ENCODE measurements at regions not wholly inside any gene's neighbourhood (a gene's known extent, or its start where the extent isn't known, plus 50 kb on each side); places are given as distances from the start of the nearest gene placed in this dataset.

DNA sequence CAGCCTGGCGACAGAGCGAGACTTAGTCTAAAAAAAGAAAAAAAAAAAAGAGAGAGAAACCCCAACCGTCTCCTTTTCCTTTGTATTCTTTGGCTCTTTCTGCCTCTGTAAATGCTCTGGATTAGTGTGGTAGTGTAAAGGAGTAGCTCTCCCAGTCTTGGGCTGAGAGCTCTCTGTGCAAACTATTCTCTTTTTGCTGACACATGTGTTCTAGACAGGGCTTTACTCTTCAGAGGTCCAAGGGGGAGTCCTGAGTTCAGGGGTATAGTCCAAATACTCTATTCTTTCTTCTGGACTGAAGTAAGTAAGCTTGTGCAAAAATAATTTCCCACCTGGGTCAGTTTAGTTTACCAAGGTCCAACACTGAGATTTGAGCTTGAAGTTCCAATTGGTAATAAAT, 183.8 kb upstream of the KCNK2 start:
- no peaks in the 10 kb centered on the region for H3K36me3 Mint-ChIP-seq
- DNase-seq, result no peak
- H3K9me3 Mint-ChIP-seq, result no peaks in the 10 kb centered on the region
- no peaks in the 10 kb centered on the region for H3K27me3 ChIP-seq (ENCODE audit: control insufficient read depth, insufficient read depth, low read length)
- no peaks in the 10 kb centered on the region for H3K27me3 Mint-ChIP-seq
- H3K27ac Mint-ChIP-seq, result no peak overlapping the region
- no peaks in the 10 kb centered on the region for H3K4me1 ChIP-seq (ENCODE audit: control insufficient read depth, insufficient read depth, low read length, poor library complexity, severe bottlenecking)
- no peaks in the 10 kb centered on the region for H3K36me3 ChIP-seq (ENCODE audit: control insufficient read depth, insufficient read depth, low read length)
- no peak overlapping the region for H3K4me3 ChIP-seq (ENCODE audit: low read depth, low read length)
- no peak overlapping the region for H3K4me3 Mint-ChIP-seq
- H3K4me1 Mint-ChIP-seq, result no peaks in the 10 kb centered on the region
- no peak overlapping the region for H3K27ac ChIP-seq (ENCODE audit: insufficient read depth, low read length, poor library complexity, severe bottlenecking)
- ATAC-seq (ENCODE audit: low read depth in 2 of 2), result no peak
- no peaks in the 10 kb centered on the region for H3K9me3 ChIP-seq (ENCODE audit: control insufficient read depth in 2 of 2, low read length in 2 of 2)

DNA sequence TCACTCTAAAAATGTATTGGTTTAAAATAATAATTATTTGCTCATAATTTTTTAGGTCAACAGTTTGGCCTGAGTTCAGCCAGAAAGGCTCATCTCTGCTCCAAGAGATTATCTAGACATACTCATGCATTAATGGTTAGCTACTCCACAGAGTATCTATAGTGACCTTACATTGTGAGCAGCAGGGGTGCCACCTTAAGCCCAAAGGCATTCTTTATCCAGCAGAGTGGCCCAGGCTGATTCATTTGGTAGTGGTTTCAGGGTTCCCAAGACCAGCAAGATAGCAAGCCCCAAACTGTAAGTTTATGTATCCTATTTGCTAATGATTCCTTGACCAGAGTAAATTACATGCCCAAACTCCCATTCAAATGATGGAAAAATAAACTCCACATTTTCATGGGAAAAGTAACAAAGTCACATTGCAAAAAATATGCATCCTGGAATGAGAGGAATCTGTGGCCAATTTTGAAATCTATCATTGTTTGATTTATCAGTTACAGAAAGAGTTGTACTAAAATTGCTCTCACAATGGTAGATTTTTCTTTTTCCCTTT, 182.6 kb upstream of the KCNK2 start:
- no peak for DNase-seq
- no peaks in the 10 kb centered on the region for H3K27me3 ChIP-seq (ENCODE audit: control insufficient read depth, insufficient read depth, low read length)
- no peaks in the 10 kb centered on the region for H3K36me3 Mint-ChIP-seq
- no peak overlapping the region for H3K27ac Mint-ChIP-seq
- H3K27me3 Mint-ChIP-seq, result no peaks in the 10 kb centered on the region
- no peak overlapping the region for H3K4me3 Mint-ChIP-seq
- H3K9me3 Mint-ChIP-seq, result no peaks in the 10 kb centered on the region
- H3K4me3 ChIP-seq (ENCODE audit: low read depth, low read length), result no peak overlapping the region
- H3K36me3 ChIP-seq (ENCODE audit: control insufficient read depth, insufficient read depth, low read length), result no peaks in the 10 kb centered on the region
- no peak for ATAC-seq (ENCODE audit: low read depth in 2 of 2)
- no peaks in the 10 kb centered on the region for H3K4me1 ChIP-seq (ENCODE audit: control insufficient read depth, insufficient read depth, low read length, poor library complexity, severe bottlenecking)
- H3K27ac ChIP-seq (ENCODE audit: insufficient read depth, low read length, poor library complexity, severe bottlenecking), result no peak overlapping the region
- H3K9me3 ChIP-seq (ENCODE audit: control insufficient read depth in 2 of 2, low read length in 2 of 2), result no peaks in the 10 kb centered on the region
- H3K4me1 Mint-ChIP-seq, result no peaks in the 10 kb centered on the region

DNA sequence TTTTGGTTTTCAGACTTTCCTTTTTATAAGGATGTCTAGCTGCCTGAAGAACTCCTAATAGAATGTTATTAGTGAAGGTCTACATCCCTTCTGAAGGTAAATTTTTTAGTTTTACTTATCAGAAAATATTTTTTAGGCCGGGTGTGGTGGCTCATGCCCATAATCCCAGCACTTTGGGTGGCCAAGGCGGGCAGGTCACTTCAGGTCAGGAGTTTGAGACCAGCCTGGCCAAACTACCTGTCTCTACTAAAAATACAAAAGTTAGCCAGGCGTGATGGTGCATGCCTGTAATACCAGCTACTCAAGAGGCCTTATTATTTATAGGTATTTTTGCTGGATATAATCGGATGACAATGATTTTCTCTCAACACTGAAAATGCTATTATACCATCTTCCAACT, 181.9 kb upstream of the KCNK2 start:
- ATAC-seq (ENCODE audit: low read depth in 2 of 2), result no peak
- no peaks in the 10 kb centered on the region for H3K9me3 ChIP-seq (ENCODE audit: control insufficient read depth in 2 of 2, low read length in 2 of 2)
- Mint-ChIP-seq H3K9me3 (no peaks in the 10 kb centered on the region), H3K27ac (no peak overlapping the region), H3K27me3 (no peaks in the 10 kb centered on the region), H3K36me3 (no peaks in the 10 kb centered on the region), H3K4me3 (no peak overlapping the region), H3K4me1 (no peaks in the 10 kb centered on the region)
- no peaks in the 10 kb centered on the region for H3K27me3 ChIP-seq (ENCODE audit: control insufficient read depth, insufficient read depth, low read length)
- H3K36me3 ChIP-seq (ENCODE audit: control insufficient read depth, insufficient read depth, low read length), result no peaks in the 10 kb centered on the region
- H3K4me3 ChIP-seq (ENCODE audit: low read depth, low read length), result no peak overlapping the region
- no peaks in the 10 kb centered on the region for H3K4me1 ChIP-seq (ENCODE audit: control insufficient read depth, insufficient read depth, low read length, poor library complexity, severe bottlenecking)
- DNase-seq, result no peak
- no peak overlapping the region for H3K27ac ChIP-seq (ENCODE audit: insufficient read depth, low read length, poor library complexity, severe bottlenecking)

GRCh38 chr1:214901718-214902117, 180.8 kb upstream of the KCNK2 start:
- no peaks in the 10 kb centered on the region for H3K27me3 Mint-ChIP-seq
- H3K4me1 Mint-ChIP-seq, result no peaks in the 10 kb centered on the region
- Histone ChIP-seq H3K4me1 (ENCODE audit: control insufficient read depth, insufficient read depth, low read length, poor library complexity, severe bottlenecking) (no peaks in the 10 kb centered on the region), H3K9me3 (ENCODE audit: control insufficient read depth in 2 of 2, low read length in 2 of 2) (no peaks in the 10 kb centered on the region), H3K4me3 (ENCODE audit: low read depth, low read length) (no peak overlapping the region), H3K27me3 (ENCODE audit: control insufficient read depth, insufficient read depth, low read length) (no peaks in the 10 kb centered on the region), H3K36me3 (ENCODE audit: control insufficient read depth, insufficient read depth, low read length) (no peaks in the 10 kb centered on the region), H3K27ac (ENCODE audit: insufficient read depth, low read length, poor library complexity, severe bottlenecking) (no peak overlapping the region)
- H3K36me3 Mint-ChIP-seq, result no peaks in the 10 kb centered on the region
- ATAC-seq (ENCODE audit: low read depth in 2 of 2) (no peak), DNase-seq (no peak)
- H3K4me3 Mint-ChIP-seq, result no peak overlapping the region
- H3K27ac Mint-ChIP-seq, result no peak overlapping the region
- H3K9me3 Mint-ChIP-seq, result no peaks in the 10 kb centered on the region

DNA sequence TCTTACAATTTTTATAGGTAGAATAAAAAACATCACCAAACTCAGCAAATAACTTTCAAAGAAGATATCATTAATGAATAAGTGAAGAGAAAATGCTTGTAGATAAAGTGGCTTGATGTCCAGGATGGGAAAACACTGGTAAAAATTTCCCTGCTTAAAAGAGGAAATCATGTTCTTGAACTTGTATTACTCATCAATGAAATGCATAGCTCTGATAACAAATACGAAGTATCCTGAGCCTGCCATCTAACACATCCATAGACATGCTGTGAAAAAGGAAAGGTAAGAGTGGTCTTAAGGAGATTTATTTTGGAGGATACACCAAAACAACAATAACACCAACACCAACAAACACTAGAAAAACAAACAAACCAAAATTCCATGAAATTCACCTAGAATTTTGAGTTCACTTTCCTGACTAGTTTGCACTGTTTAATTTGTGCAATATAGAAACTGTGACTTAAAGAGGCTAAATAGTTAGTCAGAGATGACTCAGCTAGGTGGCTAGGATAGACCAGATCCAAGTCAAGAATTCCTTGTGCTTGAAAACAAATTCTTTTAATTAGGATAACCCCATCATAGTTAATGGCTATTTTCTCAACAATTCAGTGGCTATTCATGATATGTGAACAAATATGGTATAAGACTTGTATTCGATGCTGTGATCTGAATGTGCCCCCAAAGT, 179.8 kb upstream of the KCNK2 start:
- Mint-ChIP-seq H3K27ac (no peak overlapping the region), H3K27me3 (no peaks in the 10 kb centered on the region), H3K4me3 (no peak overlapping the region), H3K9me3 (peaks cover 0 to 2% (median 0%) of the 10 kb centered on the region in 7 donors), H3K36me3 (no peaks in the 10 kb centered on the region), H3K4me1 (no peaks in the 10 kb centered on the region)
- Histone ChIP-seq H3K27me3 (ENCODE audit: control insufficient read depth, insufficient read depth, low read length) (no peaks in the 10 kb centered on the region), H3K4me3 (ENCODE audit: low read depth, low read length) (no peak overlapping the region), H3K36me3 (ENCODE audit: control insufficient read depth, insufficient read depth, low read length) (no peaks in the 10 kb centered on the region), H3K9me3 (ENCODE audit: control insufficient read depth in 2 of 2, low read length in 2 of 2) (no peaks in the 10 kb centered on the region), H3K4me1 (ENCODE audit: control insufficient read depth, insufficient read depth, low read length, poor library complexity, severe bottlenecking) (no peaks in the 10 kb centered on the region), H3K27ac (ENCODE audit: insufficient read depth, low read length, poor library complexity, severe bottlenecking) (no peak overlapping the region)
- no peak for DNase-seq
- no peak for ATAC-seq (ENCODE audit: low read depth in 2 of 2)

- H3K36me3 Mint-ChIP-seq, result no peaks in the 10 kb centered on the region
- Histone ChIP-seq H3K4me1 (ENCODE audit: control insufficient read depth, insufficient read depth, low read length, poor library complexity, severe bottlenecking) (no peaks in the 10 kb centered on the region), H3K27me3 (ENCODE audit: control insufficient read depth, insufficient read depth, low read length) (no peaks in the 10 kb centered on the region), H3K9me3 (ENCODE audit: control insufficient read depth in 2 of 2, low read length in 2 of 2) (no peaks in the 10 kb centered on the region), H3K36me3 (ENCODE audit: control insufficient read depth, insufficient read depth, low read length) (no peaks in the 10 kb centered on the region), H3K27ac (ENCODE audit: insufficient read depth, low read length, poor library complexity, severe bottlenecking) (no peak overlapping the region), H3K4me3 (ENCODE audit: low read depth, low read length) (no peak overlapping the region)
- no peak overlapping the region for H3K4me3 Mint-ChIP-seq
- no peak for ATAC-seq (ENCODE audit: low read depth in 2 of 2)
- H3K9me3 Mint-ChIP-seq, result no peaks in the 10 kb centered on the region
- no peak for DNase-seq
- no peaks in the 10 kb centered on the region for H3K4me1 Mint-ChIP-seq
- no peak overlapping the region for H3K27ac Mint-ChIP-seq
- no peaks in the 10 kb centered on the region for H3K27me3 Mint-ChIP-seq
Measured at GRCh38 chr1:214912127-214912526, 170.4 kb upstream of the KCNK2 start.

DNA sequence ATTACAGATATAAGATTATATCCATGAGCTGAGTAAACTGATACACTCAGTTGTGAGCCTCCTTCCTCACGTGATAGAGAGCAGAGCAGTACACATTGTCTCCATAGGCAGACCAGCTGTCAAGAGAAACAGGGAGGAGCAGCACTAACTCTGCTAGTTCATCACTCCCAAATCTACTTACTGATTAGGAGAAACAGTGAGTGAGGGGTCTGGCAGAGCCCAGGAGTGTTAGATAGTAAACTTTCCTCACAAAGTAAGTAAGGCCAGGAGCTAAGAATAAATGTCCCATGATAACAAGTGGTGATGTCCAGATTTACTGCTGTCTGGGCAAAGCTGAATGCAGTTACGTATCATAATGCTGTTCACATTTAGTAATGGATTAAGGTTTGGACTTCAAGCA, 168.6 kb upstream of the KCNK2 start:
- Histone ChIP-seq H3K36me3 (ENCODE audit: control insufficient read depth, insufficient read depth, low read length) (no peaks in the 10 kb centered on the region), H3K27me3 (ENCODE audit: control insufficient read depth, insufficient read depth, low read length) (no peaks in the 10 kb centered on the region), H3K9me3 (ENCODE audit: control insufficient read depth in 2 of 2, low read length in 2 of 2) (no peaks in the 10 kb centered on the region), H3K4me3 (ENCODE audit: low read depth, low read length) (no peak overlapping the region), H3K4me1 (ENCODE audit: control insufficient read depth, insufficient read depth, low read length, poor library complexity, severe bottlenecking) (no peaks in the 10 kb centered on the region), H3K27ac (ENCODE audit: insufficient read depth, low read length, poor library complexity, severe bottlenecking) (no peak overlapping the region)
- H3K36me3 Mint-ChIP-seq, result no peaks in the 10 kb centered on the region
- DNase-seq (no peak), ATAC-seq (ENCODE audit: low read depth in 2 of 2) (no peak)
- H3K9me3 Mint-ChIP-seq, result no peaks in the 10 kb centered on the region
- H3K27me3 Mint-ChIP-seq, result no peaks in the 10 kb centered on the region
- H3K4me1 Mint-ChIP-seq, result no peaks in the 10 kb centered on the region
- H3K4me3 Mint-ChIP-seq, result no peak overlapping the region
- no peak overlapping the region for H3K27ac Mint-ChIP-seq

DNA sequence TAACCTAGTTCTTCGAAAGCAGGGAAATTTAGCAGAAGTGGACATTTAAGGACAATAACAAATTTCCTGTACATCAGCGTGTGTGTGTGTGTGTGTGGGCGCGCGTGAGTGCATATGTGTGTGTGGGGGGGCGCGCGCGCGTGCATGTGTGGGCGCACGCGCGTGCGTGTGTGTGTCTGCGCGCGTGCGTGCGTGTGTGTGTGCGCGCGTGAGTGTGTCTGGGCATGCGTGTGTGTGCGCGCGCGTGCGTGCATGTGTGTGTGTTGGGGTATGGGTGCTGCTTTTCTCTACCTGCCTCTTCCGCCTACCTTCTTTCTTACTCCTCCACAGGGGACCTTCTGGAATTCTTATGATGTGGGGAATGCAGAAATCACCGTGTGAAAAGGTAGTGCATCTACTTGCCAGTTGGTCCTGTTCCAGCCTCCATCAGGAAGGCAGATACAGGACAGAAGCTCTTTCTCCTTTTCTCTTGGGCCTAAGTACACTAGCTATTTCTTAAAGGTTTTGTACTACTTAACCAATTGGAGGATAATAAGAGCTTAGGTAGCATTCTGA, 165.4 kb upstream of the KCNK2 start:
- H3K4me1 Mint-ChIP-seq, result no peaks in the 10 kb centered on the region
- Histone ChIP-seq H3K36me3 (ENCODE audit: control insufficient read depth, insufficient read depth, low read length) (no peaks in the 10 kb centered on the region), H3K9me3 (ENCODE audit: control insufficient read depth in 2 of 2, low read length in 2 of 2) (no peaks in the 10 kb centered on the region), H3K4me1 (ENCODE audit: control insufficient read depth, insufficient read depth, low read length, poor library complexity, severe bottlenecking) (no peaks in the 10 kb centered on the region), H3K27ac (ENCODE audit: insufficient read depth, low read length, poor library complexity, severe bottlenecking) (no peak overlapping the region), H3K27me3 (ENCODE audit: control insufficient read depth, insufficient read depth, low read length) (no peaks in the 10 kb centered on the region), H3K4me3 (ENCODE audit: low read depth, low read length) (no peak overlapping the region)
- ATAC-seq (ENCODE audit: low read depth in 2 of 2), result no peak
- no peak overlapping the region for H3K27ac Mint-ChIP-seq
- no peaks in the 10 kb centered on the region for H3K9me3 Mint-ChIP-seq
- no peak overlapping the region for H3K4me3 Mint-ChIP-seq
- no peaks in the 10 kb centered on the region for H3K36me3 Mint-ChIP-seq
- H3K27me3 Mint-ChIP-seq, result no peaks in the 10 kb centered on the region
- DNase-seq, result no peak
